ENCODE measurements at regions not wholly inside any gene's neighbourhood (a gene's known extent, or its start where the extent isn't known, plus 50 kb on each side); places are given as distances from the start of the nearest gene placed in this dataset.

DNA sequence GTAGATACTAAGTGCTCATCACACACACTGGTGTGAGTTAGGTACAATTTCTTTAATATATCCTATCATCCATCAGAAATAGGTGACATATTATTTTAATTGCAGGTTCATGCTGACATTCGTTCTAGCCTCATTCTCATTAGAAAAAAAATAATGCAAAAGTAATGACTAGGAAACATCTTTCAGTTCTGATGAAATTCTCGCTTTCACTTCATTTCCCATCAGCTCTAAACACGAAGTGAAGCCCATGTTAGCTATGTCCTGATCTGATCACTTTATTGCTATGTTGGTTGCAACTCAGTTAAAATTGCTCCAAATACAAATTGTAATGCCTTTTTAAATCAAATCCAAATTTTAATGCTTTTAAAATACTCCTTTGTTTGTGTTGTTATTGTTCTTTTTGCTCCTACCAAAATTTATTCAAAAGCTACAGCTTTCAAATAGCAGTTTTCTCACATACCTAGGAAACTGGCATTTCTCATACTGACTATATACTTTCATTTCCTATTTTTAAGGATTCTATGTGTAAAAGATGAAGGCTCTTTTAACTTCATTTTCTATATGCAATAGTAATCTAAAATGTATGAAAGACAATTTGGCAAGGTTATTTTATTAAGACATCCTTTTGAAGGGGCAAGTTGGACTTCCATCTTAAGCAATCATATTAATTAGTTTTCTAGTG lies 1237.8 kb upstream of the ACO1 start:
- DNase-seq, result no peak
- no peaks in the 10 kb centered on the region for H3K9me3 ChIP-seq
- no peak overlapping the region for H3K4me3 ChIP-seq
- no peaks in the 10 kb centered on the region for H3K36me3 ChIP-seq
- H3K4me1 ChIP-seq, result peaks cover 0 to 3% (median 0%) of the 10 kb centered on the region in 4 donors
- H3K27ac ChIP-seq, result no peak overlapping the region
- no peaks in the 10 kb centered on the region for H3K27me3 ChIP-seq
- no peak for TF ChIP-seq EP300 (IDR thresholded peaks at IDR 0.05)
- intact Hi-C loops (cut with DNase I), result no loop called here
- 70 to 84% methylated on average over 3 of the region's 3 CpGs for WGBS, 2 donors

DNA sequence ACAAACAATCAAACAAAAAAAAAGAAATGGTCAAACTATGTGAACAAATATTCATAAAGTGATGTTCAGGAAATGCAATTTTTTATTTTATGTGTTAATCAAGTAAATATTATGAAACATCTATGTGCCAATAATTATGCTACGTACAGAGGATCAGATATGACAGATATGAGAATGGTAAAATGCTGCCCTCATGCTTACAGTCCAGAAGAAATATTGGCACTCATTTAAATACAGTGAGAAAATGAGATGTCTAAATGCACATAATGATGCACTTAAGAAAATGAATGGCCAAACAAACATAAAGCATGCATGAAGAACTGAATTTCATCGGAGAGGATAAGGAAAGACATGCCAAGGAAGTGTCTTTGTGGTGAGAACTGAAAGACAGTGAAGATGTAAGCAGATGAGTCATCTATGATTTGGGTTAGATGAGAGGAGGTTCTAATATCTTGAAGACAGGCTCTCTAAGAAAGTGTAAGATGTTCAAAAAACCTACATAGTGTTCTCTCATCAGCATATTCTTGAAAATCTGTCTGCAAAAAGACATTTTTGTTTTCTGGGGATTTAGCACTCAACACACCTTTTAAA lies 1231.1 kb upstream of the ACO1 start:
- H3K36me3 ChIP-seq, result no peaks in the 10 kb centered on the region
- TF ChIP-seq POLR2A (IDR thresholded peaks at IDR 0.05), result no peak
- TF ChIP-seq, protein P1, sequence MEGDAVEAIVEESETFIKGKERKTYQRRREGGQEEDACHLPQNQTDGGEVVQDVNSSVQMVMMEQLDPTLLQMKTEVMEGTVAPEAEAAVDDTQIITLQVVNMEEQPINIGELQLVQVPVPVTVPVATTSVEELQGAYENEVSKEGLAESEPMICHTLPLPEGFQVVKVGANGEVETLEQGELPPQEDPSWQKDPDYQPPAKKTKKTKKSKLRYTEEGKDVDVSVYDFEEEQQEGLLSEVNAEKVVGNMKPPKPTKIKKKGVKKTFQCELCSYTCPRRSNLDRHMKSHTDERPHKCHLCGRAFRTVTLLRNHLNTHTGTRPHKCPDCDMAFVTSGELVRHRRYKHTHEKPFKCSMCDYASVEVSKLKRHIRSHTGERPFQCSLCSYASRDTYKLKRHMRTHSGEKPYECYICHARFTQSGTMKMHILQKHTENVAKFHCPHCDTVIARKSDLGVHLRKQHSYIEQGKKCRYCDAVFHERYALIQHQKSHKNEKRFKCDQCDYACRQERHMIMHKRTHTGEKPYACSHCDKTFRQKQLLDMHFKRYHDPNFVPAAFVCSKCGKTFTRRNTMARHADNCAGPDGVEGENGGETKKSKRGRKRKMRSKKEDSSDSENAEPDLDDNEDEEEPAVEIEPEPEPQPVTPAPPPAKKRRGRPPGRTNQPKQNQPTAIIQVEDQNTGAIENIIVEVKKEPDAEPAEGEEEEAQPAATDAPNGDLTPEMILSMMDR (IDR thresholded peaks at IDR 0.05), result no peak
- TF ChIP-seq POLR2AphosphoS5 (IDR thresholded peaks at IDR 0.05), result no peak
- no peak for TF ChIP-seq EP300 (IDR thresholded peaks at IDR 0.05)
- H3K4me1 ChIP-seq, result peaks cover 0 to 3% (median 0%) of the 10 kb centered on the region in 4 donors
- no peak overlapping the region for H3K4me3 ChIP-seq
- intact Hi-C loops (cut with DNase I), result no loop called here
- DNase-seq, result no peak
- H3K27me3 ChIP-seq, result no peaks in the 10 kb centered on the region
- 60 to 70% methylated on average over 2 of the region's 2 CpGs for WGBS, 2 donors
- no peak overlapping the region for H3K27ac ChIP-seq
- no peaks in the 10 kb centered on the region for H3K9me3 ChIP-seq

DNA sequence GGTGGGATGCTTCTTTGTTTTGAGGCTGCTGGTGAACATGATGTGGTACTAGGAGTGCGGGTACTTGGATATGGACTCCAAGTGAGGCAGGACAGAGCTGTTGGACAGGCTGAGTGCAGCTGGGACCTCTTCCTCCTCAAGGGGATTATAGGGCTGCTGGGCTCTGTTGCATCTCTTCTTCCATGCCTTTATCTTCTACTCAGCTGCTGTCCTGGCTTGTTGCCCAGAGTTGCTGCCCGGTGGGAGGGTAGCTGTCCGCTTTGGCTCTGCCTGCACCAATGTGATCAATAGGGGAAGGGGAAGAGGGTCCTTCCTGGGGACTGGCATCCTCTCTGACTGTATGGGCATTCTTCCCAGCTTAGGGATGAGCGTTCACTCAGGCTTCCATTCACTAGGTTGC lies 1217.9 kb upstream of the ACO1 start:
- H3K27ac ChIP-seq, result no peak overlapping the region
- intact Hi-C loops (cut with DNase I), result no loop called here
- H3K36me3 ChIP-seq, result no peaks in the 10 kb centered on the region
- TF ChIP-seq POLR2AphosphoS5 (IDR thresholded peaks at IDR 0.05) (no peak), POLR2A (IDR thresholded peaks at IDR 0.05) (no peak), EP300 (IDR thresholded peaks at IDR 0.05) (no peak)
- TF ChIP-seq, protein P1 (IDR thresholded peaks at IDR 0.05), result no peak
- WGBS, 2 donors, result 83 to 87% methylated on average over 4 of the region's 4 CpGs
- H3K4me1 ChIP-seq, result no peaks in the 10 kb centered on the region
- no peak for DNase-seq
- H3K27me3 ChIP-seq, result no peaks in the 10 kb centered on the region
- no peaks in the 10 kb centered on the region for H3K9me3 ChIP-seq
- H3K4me3 ChIP-seq, result no peak overlapping the region

DNA sequence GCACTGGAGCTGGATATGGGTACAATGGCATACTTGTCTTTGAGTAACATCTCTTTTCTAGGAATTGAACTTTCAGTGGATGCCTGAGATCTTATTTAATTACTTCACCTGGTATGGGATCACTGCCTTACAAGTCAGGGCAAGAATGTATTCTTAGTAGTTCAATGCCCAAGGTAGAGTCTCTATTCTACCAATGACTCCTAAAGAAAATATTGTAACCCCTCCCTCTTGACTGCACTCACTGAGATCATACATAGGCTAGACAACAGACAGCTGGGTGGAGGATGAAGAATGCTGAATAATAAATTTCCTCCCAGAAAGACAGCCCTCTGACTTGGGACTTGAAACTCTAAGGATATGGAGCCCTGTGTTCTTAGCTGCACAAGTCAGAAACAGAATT lies 1216.3 kb upstream of the ACO1 start:
- Histone ChIP-seq H3K36me3 (no peaks in the 10 kb centered on the region), H3K9me3 (no peaks in the 10 kb centered on the region), H3K4me3 (no peak overlapping the region), H3K4me1 (no peaks in the 10 kb centered on the region), H3K27ac (no peak overlapping the region), H3K27me3 (no peaks in the 10 kb centered on the region)
- no peak for DNase-seq
- intact Hi-C loops (cut with DNase I), result no loop called here
- no peak for TF ChIP-seq POLR2A (IDR thresholded peaks at IDR 0.05)
- no peak for TF ChIP-seq POLR2AphosphoS5 (IDR thresholded peaks at IDR 0.05)
- TF ChIP-seq, protein P1 (IDR thresholded peaks at IDR 0.05), result no peak
- no peak for TF ChIP-seq EP300 (IDR thresholded peaks at IDR 0.05)

DNA sequence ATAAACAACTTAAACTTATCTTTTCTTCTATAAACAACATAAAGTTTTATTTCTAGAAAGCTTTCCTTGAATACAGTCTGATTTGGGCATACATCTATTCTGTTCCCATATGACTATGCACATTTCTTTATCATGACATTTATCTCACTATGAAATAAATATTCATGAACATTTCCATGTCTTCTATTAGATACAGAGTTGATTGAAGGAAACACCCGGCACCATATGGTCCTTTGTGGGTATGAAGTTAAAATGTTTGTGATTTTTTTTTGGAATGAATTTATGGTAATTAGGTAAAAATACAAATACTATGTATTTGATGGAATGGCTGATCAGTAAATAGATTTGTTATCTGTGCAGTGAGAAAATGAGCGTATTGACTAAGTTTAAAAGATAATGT lies 1209.8 kb upstream of the ACO1 start:
- Histone ChIP-seq H3K27ac (no peak overlapping the region), H3K27me3 (no peaks in the 10 kb centered on the region), H3K4me3 (no peak overlapping the region), H3K36me3 (no peaks in the 10 kb centered on the region), H3K4me1 (no peaks in the 10 kb centered on the region), H3K9me3 (no peaks in the 10 kb centered on the region)
- DNase-seq, result no peak
- TF ChIP-seq, protein P1 (IDR thresholded peaks at IDR 0.05), result no peak
- TF ChIP-seq POLR2AphosphoS5 (IDR thresholded peaks at IDR 0.05), result no peak
- TF ChIP-seq EP300 (IDR thresholded peaks at IDR 0.05), result no peak
- no peak for TF ChIP-seq POLR2A (IDR thresholded peaks at IDR 0.05)
- WGBS, 2 donors, result 80 to 88% methylated on average over 2 of the region's 2 CpGs
- intact Hi-C loops (cut with DNase I), result no loop called here

Measured in sigmoid colon (tissue), 6 donors.